Gastroesophageal sphincter (tissue), 3 donors: ENCODE measurements at regions not wholly inside any gene's neighbourhood (a gene's known extent, or its start where the extent isn't known, plus 50 kb on each side); places are given as distances from the start of the nearest gene placed in this dataset.

Experiments used
- CTCF ChIP-seq, 4 experiments: fragments of 200-600 bp in 2 of 4; fragments of 450-650 bp in 2 of 4; sonication (generic) in 1 of 4; IDR thresholded peaks; one replicate each; pipeline ENCODE4 v1.5.1; 2017 to 2019; ENCODE audit warnings: antibody characterized with exemption in 4 of 4, mild to moderate bottlenecking in 2 of 4, moderate library complexity in 2 of 4
- POLR2AphosphoS5 ChIP-seq: sonication (generic); formaldehyde crosslinking; IDR thresholded peaks from one replicate; pipeline ENCODE4 v1.6.1; 2017; ENCODE audit warnings: antibody characterized with exemption

DNA sequence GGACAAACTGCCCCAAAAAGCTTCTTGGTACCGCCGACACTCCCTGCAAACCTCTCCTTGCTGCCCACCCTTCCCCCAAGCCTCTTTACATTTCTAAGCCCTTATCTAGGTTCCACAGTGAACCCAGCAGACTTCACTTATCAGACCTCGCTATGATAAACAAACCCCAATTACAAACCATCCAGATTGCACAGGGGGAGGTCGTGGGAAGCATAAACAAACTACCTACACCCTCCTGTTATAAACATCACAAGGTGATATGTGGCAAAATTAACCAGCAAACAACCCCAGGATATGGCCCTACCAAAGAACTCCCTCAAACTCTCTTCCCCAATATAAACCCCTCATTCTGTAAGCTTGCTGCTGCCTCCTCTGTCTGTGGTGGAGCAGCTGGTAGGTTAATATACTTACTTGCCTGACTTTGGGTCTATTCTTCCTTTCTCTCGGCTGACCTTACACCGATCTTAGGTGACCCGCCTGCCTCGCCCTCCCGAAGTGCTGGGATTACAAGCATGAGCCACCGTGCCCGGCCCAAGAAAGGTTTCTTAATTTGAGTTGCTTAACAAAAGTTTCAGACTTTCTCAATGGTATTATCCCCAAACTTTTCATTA, 66.0 kb upstream of the TENM4 start:
- TF ChIP-seq CTCF (IDR thresholded peaks at IDR 0.05) (no peak), POLR2AphosphoS5 (no peak)
